ENCODE measurements at regions not wholly inside any gene's neighbourhood (a gene's known extent, or its start where the extent isn't known, plus 50 kb on each side); places are given as distances from the start of the nearest gene placed in this dataset.

DNA sequence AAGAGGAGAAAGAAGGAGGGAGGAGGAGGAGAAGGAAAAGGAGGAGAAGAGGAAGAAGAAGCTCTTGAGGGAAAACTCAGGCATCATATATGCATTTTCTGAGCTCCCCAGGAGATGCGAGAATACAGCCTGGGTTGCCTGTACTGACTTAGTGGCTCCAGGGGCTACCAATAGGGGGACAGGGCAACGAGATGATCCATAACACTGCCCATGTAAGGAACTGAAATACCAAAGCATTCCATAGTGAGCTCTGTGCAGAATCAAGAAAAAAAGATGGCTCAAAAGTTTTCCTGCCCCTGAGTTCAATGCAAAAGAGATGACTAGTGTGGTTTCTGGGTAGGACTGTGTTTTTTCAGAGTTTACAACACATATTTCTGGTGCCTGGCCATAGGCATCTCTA lies 258.7 kb downstream of the ALDH8A1 start:
- Histone ChIP-seq H3K14ac (ENCODE audit: low read length) (no peak overlapping the region), H2AFZ (ENCODE audit: insufficient read depth, low read length, poor library complexity) (no peak overlapping the region), H3K79me2 (ENCODE audit: control insufficient read depth, insufficient read depth, low read length, poor library complexity) (no peaks in the 10 kb centered on the region), H3K18ac (ENCODE audit: low read length) (no peak overlapping the region), H3K27me3 (ENCODE audit: insufficient read depth, low read length) (no peaks in the 10 kb centered on the region), H4K91ac (ENCODE audit: low read depth, low read length) (no peak overlapping the region), H3K4me3 (ENCODE audit: low read depth, low read length) (no peak overlapping the region), H4K12ac (ENCODE audit: low read depth, low read length) (no peak overlapping the region), H3K4me1 (ENCODE audit: control insufficient read depth in 1 of 2, insufficient read depth in 2 of 2, low read length in 2 of 2) (no peaks in the 10 kb centered on the region), H3K27ac (ENCODE audit: low read depth, low read length) (no peak overlapping the region), H3K9ac (ENCODE audit: low read length) (no peak overlapping the region), H2AK5ac (ENCODE audit: low read length) (no peak overlapping the region), H3K4me2 (ENCODE audit: low read length) (no peak overlapping the region), H3K36me3 (ENCODE audit: control insufficient read depth in 1 of 2, insufficient read depth in 2 of 2, low read length in 2 of 2) (no peaks in the 10 kb centered on the region), H3K79me1 (ENCODE audit: low read length) (no peaks in the 10 kb centered on the region), H2BK120ac (ENCODE audit: insufficient read depth, low read length, poor library complexity) (no peak overlapping the region), H3K9me3 (ENCODE audit: insufficient read depth, low read depth, low read length) (peaks cover 2% of the 10 kb centered on the region), H2BK5ac (ENCODE audit: low read depth, low read length, poor library complexity) (no peak overlapping the region), H2BK12ac (ENCODE audit: low read length) (no peak overlapping the region), H3K4ac (ENCODE audit: low read depth, low read length) (no peak overlapping the region), H4K8ac (ENCODE audit: low read depth, low read length) (no peak overlapping the region), H3K23ac (ENCODE audit: low read length) (no peak overlapping the region)
- DNase-seq = no peak
- WGBS (ENCODE audit: extremely low coverage, insufficient coverage, insufficient read length) = no CpG with 5 or more reads among the region's 2 CpGs

DNA sequence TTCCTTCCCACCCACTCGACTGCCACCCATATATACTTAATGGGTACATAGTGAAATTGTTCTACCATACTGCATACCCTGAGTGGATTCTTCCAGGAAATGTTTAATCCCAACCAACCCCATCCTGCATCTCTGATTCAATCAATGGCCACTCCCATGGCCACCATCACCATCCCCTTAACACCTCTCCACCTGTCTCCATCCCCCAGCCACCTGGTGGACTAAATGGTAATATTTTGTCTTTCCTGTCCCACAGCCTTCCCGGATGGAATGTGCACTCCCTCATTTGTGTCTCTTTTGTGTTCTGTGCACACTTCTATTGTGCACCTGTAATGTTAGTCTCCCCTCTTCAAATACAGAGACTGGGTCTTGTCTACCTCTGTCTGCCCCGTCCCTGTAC lies 259.9 kb downstream of the ALDH8A1 start:
- Histone ChIP-seq H3K27ac (ENCODE audit: low read depth, low read length) (no peak overlapping the region), H3K79me1 (ENCODE audit: low read length) (no peaks in the 10 kb centered on the region), H4K8ac (ENCODE audit: low read depth, low read length) (no peak overlapping the region), H2AK5ac (ENCODE audit: low read length) (no peak overlapping the region), H2BK12ac (ENCODE audit: low read length) (no peak overlapping the region), H3K9me3 (ENCODE audit: insufficient read depth, low read depth, low read length) (peaks cover 2% of the 10 kb centered on the region), H4K12ac (ENCODE audit: low read depth, low read length) (no peak overlapping the region), H3K23ac (ENCODE audit: low read length) (no peak overlapping the region), H3K4ac (ENCODE audit: low read depth, low read length) (no peak overlapping the region), H3K27me3 (ENCODE audit: insufficient read depth, low read length) (no peaks in the 10 kb centered on the region), H2BK120ac (ENCODE audit: insufficient read depth, low read length, poor library complexity) (no peak overlapping the region), H3K14ac (ENCODE audit: low read length) (no peak overlapping the region), H3K36me3 (ENCODE audit: control insufficient read depth in 1 of 2, insufficient read depth in 2 of 2, low read length in 2 of 2) (no peaks in the 10 kb centered on the region), H3K4me1 (ENCODE audit: control insufficient read depth in 1 of 2, insufficient read depth in 2 of 2, low read length in 2 of 2) (no peaks in the 10 kb centered on the region), H2BK5ac (ENCODE audit: low read depth, low read length, poor library complexity) (no peak overlapping the region), H4K91ac (ENCODE audit: low read depth, low read length) (no peak overlapping the region), H3K79me2 (ENCODE audit: control insufficient read depth, insufficient read depth, low read length, poor library complexity) (no peaks in the 10 kb centered on the region), H3K4me3 (ENCODE audit: low read depth, low read length) (no peak overlapping the region), H2AFZ (ENCODE audit: insufficient read depth, low read length, poor library complexity) (no peak overlapping the region), H3K18ac (ENCODE audit: low read length) (no peak overlapping the region), H3K9ac (ENCODE audit: low read length) (no peak overlapping the region), H3K4me2 (ENCODE audit: low read length) (no peak overlapping the region)
- no peak for DNase-seq
- no CpG with 5 or more reads among the region's 3 CpGs for WGBS (ENCODE audit: extremely low coverage, insufficient coverage, insufficient read length)

DNA sequence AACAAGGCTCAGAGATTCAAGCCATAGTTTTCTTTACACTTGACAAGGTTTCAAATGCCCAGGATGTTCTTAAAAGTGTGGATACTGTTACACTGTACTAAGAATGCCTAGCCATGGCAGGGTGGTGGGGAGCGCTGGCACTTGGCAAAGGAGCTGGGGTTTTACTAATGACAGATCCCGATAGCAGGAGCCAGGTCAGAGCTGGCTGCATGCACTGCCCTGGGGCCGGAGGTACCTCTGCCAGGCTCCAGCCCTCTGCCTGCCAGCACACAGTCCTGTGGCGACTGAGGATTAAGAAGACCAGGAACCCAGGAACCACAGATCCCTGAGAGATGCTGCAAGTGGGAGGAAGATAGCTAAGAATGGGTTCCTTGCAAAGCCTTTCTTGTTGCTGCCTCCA lies 260.3 kb downstream of the ALDH8A1 start:
- Histone ChIP-seq H2AFZ (ENCODE audit: insufficient read depth, low read length, poor library complexity) (no peak overlapping the region), H2AK5ac (ENCODE audit: low read length) (no peak overlapping the region), H4K12ac (ENCODE audit: low read depth, low read length) (no peak overlapping the region), H3K27me3 (ENCODE audit: insufficient read depth, low read length) (no peaks in the 10 kb centered on the region), H2BK12ac (ENCODE audit: low read length) (no peak overlapping the region), H2BK120ac (ENCODE audit: insufficient read depth, low read length, poor library complexity) (no peak overlapping the region), H3K4me2 (ENCODE audit: low read length) (no peak overlapping the region), H3K36me3 (ENCODE audit: control insufficient read depth in 1 of 2, insufficient read depth in 2 of 2, low read length in 2 of 2) (no peaks in the 10 kb centered on the region), H3K14ac (ENCODE audit: low read length) (no peak overlapping the region), H3K27ac (ENCODE audit: low read depth, low read length) (no peak overlapping the region), H4K91ac (ENCODE audit: low read depth, low read length) (no peak overlapping the region), H2BK5ac (ENCODE audit: low read depth, low read length, poor library complexity) (no peak overlapping the region), H3K79me2 (ENCODE audit: control insufficient read depth, insufficient read depth, low read length, poor library complexity) (no peaks in the 10 kb centered on the region), H3K4me1 (ENCODE audit: control insufficient read depth in 1 of 2, insufficient read depth in 2 of 2, low read length in 2 of 2) (no peaks in the 10 kb centered on the region), H3K4ac (ENCODE audit: low read depth, low read length) (no peak overlapping the region), H3K79me1 (ENCODE audit: low read length) (no peaks in the 10 kb centered on the region), H3K18ac (ENCODE audit: low read length) (no peak overlapping the region), H3K4me3 (ENCODE audit: low read depth, low read length) (no peak overlapping the region), H3K9ac (ENCODE audit: low read length) (no peak overlapping the region), H3K9me3 (ENCODE audit: insufficient read depth, low read depth, low read length) (peaks cover 2% of the 10 kb centered on the region), H4K8ac (ENCODE audit: low read depth, low read length) (no peak overlapping the region), H3K23ac (ENCODE audit: low read length) (no peak overlapping the region)
- no CpG with 5 or more reads among the region's 4 CpGs for WGBS (ENCODE audit: extremely low coverage, insufficient coverage, insufficient read length)
- DNase-seq = no peak

DNA sequence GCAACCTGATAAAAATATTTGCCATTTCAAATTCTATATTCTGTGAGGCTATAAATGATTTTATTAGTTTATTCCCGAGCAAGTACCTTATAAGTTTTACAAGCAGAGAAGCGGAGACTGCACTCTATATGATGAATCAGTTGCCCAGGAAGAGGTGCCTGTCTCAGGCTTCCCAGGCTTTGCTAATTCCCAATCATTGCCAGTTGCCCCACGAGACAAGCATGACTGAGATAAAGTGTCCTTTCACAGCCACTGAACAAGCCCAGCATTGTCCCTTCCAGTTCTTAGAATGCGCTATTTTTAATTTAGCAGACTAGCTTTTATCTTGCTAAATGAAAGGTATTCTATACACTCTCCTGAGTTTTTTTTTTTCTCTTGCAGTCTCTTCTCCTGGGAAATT lies 260.7 kb downstream of the ALDH8A1 start:
- H3K4ac ChIP-seq (ENCODE audit: low read depth, low read length) = no peak overlapping the region
- no peak overlapping the region for H3K18ac ChIP-seq (ENCODE audit: low read length)
- H3K14ac ChIP-seq (ENCODE audit: low read length) = no peak overlapping the region

More for the DNA sequence above, 260.7 kb downstream of the ALDH8A1 start:
- no peak overlapping the region for H2BK5ac ChIP-seq (ENCODE audit: low read depth, low read length, poor library complexity)
- no CpG with 5 or more reads among the region's 4 CpGs for whole genome bisulfite sequencing (ENCODE audit: extremely low coverage, insufficient coverage, insufficient read length)
- no peak overlapping the region for H3K27ac ChIP-seq (ENCODE audit: low read depth, low read length)
- H2AFZ ChIP-seq (ENCODE audit: insufficient read depth, low read length, poor library complexity) = no peak overlapping the region
- H2AK5ac ChIP-seq (ENCODE audit: low read length) = no peak overlapping the region
- H4K8ac ChIP-seq (ENCODE audit: low read depth, low read length) = no peak overlapping the region
- no peaks in the 10 kb centered on the region for H3K27me3 ChIP-seq (ENCODE audit: insufficient read depth, low read length)
- no peaks in the 10 kb centered on the region for H3K36me3 ChIP-seq (ENCODE audit: control insufficient read depth in 1 of 2, insufficient read depth in 2 of 2, low read length in 2 of 2)
- H3K9ac ChIP-seq (ENCODE audit: low read length) = no peak overlapping the region
- no peak overlapping the region for H2BK12ac ChIP-seq (ENCODE audit: low read length)
- no peaks in the 10 kb centered on the region for H3K79me2 ChIP-seq (ENCODE audit: control insufficient read depth, insufficient read depth, low read length, poor library complexity)
- H3K4me1 ChIP-seq (ENCODE audit: control insufficient read depth in 1 of 2, insufficient read depth in 2 of 2, low read length in 2 of 2) = no peaks in the 10 kb centered on the region
- no peak overlapping the region for H4K12ac ChIP-seq (ENCODE audit: low read depth, low read length)
- no peak overlapping the region for H4K91ac ChIP-seq (ENCODE audit: low read depth, low read length)
- H3K9me3 ChIP-seq (ENCODE audit: insufficient read depth, low read depth, low read length) = peaks cover 2% of the 10 kb centered on the region
- H3K4me3 ChIP-seq (ENCODE audit: low read depth, low read length) = no peak overlapping the region
- no peak overlapping the region for H2BK120ac ChIP-seq (ENCODE audit: insufficient read depth, low read length, poor library complexity)
- no peak overlapping the region for H3K23ac ChIP-seq (ENCODE audit: low read length)
- no peak overlapping the region for H3K4me2 ChIP-seq (ENCODE audit: low read length)
- H3K79me1 ChIP-seq (ENCODE audit: low read length) = no peaks in the 10 kb centered on the region
- no peak for DNase-seq
